HG02623 (cell line): ENCODE measurements at regions not wholly inside any gene's neighbourhood (a gene's known extent, or its start where the extent isn't known, plus 50 kb on each side); places are given as distances from the start of the nearest gene placed in this dataset.
"Not testable (repeated sequence)": the region's sequence is repeated elsewhere in the genome, so short reads cannot be mapped to it uniquely, and the experiment has no call there.

Experiments
- ATAC-seq: cut with Tn5 transposase; IDR thresholded peaks from one replicate; pipeline ENCODE4 v1.9.1; 2021; ENCODE audit warnings: moderate library complexity; ENCODE audit not compliant: unreplicated experiment

DNA sequence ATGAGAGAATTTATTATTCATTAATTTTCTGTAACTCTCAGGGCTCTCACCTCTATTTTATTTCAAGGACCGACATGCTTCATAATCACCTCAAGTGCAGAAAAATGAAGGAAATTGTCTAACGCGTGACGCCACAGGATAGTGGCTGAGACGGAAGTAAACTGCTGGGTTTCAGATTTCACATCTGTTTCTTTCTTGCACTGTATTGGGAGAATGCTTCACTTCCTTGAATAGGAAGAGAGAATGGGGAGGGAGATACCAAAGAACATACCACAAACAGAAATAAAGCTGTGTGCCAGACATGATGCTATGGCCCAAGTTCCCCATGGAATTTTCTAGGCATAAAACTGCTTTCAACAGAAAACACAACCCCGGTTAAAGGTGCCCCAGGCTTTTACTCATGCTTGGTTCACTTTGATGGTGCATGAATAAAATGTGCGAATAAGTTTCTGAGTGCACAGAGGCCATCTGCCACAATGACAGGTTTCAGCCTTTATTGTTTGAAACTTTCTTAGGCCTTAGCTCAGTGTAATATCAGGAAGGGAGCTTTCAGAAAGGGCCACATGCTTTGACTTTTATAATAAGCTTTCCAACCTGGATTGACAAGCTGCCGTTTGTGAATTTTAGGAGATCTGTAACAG, 1116.4 kb downstream of the SOCS6 start:
- no peak for ATAC-seq

DNA sequence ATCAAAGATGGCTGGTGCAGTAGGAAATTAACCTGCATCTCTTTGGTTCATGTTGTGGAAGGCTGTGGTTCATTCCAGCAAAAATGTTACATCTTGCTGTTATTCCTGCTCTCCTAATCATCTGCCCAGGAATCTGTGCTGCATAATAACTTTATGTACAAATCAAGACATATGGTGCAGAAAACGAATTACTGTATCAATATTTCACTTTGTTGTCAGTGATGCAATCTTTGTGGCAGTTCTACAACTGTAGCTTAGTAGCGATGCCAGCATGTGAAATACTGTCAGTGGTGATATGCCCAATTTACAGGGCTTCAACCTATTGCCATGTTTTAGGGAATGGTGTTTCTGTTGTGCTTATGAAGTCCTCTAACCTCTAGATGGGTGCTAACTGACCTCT, 1114.7 kb downstream of the SOCS6 start:
- ATAC-seq: no peak

DNA sequence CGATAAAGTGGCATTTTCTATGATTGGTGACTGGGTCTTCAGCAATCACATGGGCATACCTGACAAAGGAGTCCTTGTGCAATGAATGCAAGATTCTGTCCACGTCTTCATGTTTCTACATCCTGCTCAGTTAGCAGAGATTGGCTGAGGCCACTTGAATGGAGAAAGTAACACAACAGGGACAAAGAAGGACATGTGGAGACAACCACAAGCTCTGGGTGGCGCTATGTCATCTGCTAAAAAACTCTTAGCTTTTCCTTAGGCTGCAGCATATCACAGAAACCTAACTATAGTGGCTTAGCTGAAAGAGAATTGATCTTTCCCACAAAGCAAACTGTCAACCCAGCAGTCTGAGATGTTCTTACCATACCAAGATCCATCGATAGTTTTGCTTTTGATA, 1109.7 kb downstream of the SOCS6 start:
- ATAC-seq: no peak

DNA sequence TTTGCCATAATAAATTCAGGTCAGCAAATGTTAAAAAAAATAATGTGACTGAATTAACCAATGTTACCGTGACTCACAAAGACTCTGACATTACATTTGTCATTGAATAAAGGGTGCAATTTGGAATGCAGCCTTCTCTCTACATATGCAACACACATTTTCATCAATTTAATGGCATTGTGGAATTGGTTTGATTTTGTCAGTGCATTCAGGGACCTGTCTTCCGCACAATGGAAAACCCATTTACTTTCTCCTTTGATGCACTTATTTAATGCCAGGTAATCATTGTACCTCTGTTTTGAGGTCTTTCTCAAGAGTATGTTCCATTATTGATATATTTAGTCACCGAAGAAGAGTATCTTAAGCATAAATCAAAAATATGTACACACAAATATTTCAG, 1099.3 kb downstream of the SOCS6 start:
- no peak for ATAC-seq

DNA sequence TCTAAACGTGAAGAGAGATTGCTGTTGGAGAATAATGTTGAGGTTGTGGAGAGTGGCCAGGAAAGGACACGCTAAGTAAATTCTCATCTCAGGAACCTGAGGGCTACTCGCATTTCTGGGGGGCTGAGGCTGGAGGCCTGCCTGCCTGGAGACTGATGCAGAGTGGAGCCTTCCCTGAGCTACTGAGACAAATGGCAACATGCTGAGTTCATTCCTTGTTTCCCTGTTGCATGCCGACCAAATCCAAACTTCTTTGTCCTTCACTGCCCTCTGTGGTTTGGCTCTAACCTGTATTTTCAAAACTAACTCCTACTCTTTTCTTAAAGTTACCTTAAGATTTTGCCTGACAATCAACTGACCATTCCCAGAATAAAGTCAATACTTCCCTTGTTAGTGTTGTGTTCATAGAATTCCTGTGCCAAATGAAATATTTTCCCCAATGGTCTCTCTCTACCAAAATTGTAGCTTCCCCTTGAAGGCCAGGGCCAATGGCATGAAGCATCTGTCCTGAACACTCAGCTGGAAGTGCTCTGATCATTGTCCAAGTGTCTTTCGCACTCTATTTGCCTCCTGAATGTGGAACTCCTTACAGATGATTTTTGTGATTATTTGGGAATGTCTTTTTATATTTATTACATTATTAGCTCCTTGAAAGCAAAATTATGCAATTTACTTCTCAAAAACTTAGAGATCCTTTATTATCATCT, 1085.6 kb downstream of the SOCS6 start:
- no peak for ATAC-seq

DNA sequence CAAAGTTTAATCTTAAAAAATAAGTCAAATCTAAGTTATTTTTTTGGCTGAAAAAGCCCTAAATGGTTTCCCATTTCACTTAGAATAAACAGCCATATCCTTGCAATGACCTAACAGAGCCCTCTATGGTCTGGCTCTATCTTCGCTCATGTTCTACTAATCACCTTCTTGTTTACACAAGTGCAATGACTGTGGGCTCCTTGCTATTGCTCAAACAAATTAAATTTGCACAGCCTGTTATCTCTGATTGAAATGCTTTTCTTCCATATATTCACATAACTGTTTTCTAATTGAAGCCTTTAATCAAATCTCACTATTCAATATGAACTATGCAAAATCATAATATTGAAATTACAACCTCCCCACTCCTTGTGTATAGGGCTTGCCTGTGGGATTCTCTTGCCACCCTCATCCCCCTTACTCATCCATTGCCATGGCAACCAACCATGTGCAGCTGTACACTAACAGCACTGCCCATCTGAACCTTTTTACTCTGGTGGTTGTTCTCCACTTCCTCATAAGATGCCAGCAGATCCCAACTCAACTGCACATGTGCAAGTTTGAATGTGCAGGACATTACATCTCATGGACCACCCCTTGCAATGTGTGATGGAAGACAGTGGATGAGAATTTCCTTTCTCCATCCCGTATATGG, 1083.2 kb downstream of the SOCS6 start:
- no peak for ATAC-seq

DNA sequence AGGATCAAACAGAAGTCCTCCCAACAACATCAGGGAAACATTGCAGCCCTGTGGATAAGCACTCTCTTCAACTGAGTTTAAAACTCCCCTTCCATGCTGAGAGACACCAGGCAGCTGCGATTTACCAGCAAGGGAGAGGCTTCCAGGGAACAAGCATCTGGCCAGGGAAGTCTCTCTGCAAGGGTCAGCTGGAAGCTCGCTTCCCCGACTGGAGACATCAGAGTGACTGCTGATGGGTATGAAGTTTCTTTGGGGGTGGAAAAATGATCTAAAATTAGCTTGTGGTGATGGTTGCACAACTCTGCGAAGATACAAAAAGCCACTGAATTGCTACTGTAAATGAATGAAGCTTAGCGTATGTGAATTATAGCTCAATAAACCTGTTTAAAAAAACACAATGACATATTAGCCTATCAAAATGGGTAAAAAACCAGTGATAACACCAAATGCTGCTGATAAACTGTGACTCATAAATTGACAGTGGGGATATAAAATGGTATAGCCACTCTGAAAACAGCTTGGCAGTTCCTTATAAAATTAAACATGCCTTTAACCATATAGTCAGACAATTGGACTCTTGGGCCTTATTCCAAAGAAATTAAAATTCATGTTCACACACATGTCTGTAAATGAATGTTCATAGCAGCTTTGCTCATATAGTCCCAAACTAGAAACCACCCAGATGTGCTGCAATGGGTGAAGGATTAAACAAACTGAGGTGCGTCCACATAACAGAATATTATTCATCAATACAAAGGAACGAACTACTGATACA, 1082.0 kb downstream of the SOCS6 start:
- ATAC-seq: no peak

DNA sequence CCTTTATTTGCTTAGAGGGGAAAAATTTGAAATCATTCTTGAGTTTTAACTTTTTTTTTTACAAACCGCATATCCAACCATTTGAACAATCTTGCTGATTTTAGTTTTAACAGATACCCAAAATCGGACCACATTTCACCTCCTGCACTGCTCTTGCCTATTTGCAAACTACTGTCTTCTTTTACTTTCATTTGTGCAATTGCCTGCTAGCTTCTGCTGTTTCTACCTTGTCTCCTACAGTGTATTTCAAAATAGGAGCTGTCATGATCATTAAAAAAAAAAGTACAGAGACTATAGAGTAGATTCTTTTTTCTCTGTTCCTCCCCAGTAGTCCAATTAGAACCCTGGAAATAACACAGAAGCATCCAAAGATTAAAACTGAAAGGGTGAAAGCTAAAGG, 1081.2 kb downstream of the SOCS6 start:
- no peak for ATAC-seq

DNA sequence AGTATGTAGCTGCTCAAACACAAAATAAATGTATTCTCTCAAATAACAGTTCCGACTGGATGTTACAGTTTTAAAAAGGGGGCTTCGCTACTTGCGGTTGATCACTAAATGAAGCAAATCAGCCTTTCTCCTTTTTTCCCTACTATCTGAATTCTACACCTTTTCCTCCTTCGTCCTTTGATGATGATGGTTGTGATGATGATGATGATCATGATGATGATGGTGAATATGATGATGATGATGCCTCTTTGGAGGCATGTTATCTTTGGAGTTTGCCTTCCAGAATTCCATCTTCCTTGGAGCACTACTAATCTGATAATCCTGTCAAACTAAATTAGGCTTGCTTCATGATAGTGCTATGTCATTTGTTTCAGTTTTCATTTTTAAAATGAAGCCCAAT, 1073.3 kb downstream of the SOCS6 start:
- no peak for ATAC-seq

DNA sequence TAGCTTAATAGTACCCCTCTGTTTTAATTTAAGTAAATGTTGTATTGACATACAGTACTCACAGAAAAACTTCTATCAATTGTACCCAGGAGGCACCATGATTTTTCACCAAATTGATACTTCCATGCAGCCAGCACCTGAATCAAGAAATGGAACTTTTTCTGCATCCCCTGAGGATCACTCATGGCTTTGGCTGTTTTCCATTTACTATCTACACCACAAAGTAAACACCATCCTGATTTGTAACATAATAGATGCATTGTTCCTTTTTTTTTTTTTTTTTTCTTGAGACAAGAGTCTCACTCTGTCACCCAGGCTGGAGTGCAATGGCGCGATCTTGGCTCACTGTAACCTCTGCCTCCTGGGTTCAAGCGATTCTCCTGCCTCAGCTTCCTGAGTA, 1066.8 kb downstream of the SOCS6 start:
- ATAC-seq: not testable (repeated sequence)

DNA sequence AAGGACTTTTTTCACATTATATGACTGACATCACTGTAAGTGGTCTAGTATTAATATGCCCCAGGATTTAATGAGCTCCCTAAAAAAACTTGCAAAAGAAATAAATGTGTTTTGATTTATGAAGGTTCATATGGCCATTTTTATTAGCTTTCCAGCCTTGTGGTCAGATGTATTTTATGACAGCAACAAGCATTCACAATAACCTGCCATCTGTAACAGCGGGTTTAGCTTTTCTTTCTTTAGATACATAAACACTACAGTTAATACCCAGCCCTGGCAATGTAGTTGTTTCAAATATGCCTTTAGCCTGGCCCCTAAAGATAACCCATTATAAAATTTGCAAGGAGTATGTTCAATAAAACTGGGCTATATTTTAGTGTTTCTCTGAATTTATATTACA, 1063.8 kb downstream of the SOCS6 start:
- ATAC-seq: no peak

DNA sequence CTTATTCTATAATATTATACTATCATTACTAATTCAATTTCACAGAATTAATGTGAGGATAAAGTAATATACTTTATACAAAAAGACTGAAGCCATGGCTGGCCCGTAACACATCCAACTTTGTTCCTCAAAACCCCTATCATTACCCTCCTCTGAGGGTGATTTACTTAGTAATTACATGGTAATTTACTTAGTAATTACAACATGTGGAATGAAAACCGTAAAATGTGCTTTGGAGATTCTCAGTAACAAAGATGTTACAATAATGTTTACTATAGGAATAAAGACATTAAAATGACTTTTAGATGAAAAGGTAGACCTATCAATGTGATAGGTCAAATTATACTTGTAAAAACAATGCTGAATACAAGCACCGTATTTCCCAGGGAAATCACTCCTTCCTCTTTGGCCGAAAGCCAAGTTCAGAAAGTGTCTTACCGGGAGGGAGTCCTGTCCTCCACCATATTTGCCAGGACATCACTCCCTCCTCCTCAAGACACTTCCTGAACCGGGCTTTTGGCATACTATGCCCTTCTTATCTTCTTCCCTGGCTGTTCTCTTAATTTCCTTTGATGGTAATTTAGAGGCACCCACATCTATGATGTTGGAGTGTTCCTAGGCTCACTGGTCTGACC, 1047.8 kb downstream of the SOCS6 start:
- ATAC-seq: no peak

DNA sequence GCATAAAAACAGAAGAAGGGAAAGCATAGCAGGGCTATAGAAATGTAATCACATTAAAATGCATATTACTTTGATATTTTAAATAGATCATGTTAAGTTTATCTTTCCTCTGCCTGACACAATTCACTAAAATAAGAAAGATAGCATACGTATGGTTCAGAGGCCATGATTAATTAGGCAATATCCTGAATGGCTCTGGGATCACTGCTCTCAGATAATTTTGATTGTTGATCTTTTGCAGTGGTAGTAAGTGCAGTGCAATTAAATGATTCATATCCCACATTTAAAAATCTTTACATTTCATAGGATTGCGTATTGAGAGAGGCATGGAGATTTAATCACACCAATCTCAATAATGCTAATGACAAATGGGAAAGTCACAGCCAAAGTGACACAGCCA, 1040.7 kb downstream of the SOCS6 start:
- ATAC-seq: no peak

DNA sequence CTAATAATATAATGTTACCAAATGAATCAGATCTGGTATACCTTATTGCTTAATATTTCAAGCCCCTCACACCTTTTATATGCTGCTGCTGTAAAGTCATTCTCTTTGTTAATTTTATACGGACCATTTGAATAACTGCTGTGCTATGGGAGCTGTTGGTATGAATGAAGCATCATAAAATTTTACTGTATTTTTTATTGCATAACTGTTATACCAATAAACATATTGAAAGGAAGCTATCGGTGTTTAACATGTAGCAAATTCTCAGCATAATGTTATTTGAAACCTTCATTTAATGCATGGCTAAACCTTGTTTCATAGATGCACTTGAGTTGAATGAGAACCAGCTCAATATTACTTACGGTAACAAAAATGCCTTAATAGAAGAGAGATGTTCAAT, 1040.3 kb downstream of the SOCS6 start:
- ATAC-seq: no peak

DNA sequence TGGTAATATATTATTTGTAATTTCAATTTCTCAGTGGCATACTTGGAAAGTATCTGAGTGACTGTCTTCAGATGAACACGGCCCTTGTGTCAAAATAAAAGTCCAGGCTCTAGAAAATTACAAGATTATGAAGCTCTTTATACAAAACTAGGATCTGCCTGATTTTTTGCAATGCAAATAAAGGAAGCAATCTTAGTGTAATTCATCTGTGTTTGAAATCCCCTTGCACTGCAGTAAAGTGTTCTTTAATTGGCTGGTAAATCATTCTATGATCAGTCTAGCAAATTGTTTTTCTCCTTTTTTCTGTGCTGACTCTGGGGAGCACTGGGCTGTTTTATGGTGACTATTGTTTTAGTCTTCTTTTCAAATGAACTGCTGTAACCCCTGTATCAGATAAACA, 1039.0 kb downstream of the SOCS6 start:
- ATAC-seq: no peak

DNA sequence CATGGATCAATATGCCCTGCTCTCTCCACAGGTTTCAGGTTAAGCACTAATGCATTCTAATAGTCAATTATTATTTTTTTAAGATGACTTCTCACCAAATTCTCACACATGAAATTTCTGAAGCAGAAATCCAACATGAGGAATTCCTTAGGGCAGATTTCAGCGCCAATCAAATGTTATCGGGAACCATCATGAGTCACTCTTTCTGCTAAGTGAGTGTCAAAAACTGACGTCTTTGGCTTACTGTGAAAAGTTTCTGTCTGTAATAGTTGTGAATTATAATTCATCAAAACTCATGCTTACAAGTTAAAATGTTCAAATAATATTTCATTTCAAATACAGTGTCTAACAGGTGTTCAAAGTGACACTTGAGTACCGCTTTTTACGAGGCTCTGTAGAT, 1038.6 kb downstream of the SOCS6 start:
- no peak for ATAC-seq

DNA sequence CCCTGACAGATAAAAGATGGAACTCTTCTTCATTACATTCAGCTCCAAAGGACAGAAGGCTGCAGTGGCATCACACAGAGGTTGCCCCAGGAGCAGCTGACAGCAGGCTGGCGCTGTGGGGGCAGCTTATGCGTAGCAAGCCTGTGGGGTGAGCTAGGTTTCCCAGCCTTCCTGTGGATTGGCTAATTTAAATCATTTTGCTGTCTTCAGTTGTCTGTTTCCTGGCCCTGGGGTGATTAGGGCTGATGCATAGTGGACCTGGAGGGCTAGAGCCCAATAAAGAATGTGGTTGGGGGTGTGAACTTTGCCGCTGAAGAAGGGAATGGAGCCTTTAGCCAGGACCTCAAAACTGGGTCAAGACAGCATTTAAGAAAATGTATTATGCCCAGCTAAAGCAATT, 1038.0 kb downstream of the SOCS6 start:
- ATAC-seq: no peak

DNA sequence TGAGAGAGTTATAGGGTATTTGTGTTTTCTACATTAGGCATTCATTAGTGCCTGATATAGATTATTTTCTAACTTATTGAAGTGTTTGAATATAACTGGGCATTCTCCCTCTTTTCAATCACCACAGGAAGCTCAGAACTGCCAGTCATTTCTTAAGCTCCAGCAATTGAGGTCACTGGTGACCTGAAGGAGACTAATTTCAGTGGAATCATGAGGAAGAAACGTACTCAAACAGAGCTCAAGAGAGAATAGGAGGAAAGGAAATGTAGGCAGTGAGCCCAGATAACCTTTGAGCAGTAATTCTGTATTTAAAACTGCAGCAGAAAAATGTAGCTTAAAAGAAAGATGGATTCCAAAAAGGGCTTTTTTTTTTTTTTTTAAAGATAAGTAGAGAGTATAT, 1035.5 kb downstream of the SOCS6 start:
- ATAC-seq: no peak

DNA sequence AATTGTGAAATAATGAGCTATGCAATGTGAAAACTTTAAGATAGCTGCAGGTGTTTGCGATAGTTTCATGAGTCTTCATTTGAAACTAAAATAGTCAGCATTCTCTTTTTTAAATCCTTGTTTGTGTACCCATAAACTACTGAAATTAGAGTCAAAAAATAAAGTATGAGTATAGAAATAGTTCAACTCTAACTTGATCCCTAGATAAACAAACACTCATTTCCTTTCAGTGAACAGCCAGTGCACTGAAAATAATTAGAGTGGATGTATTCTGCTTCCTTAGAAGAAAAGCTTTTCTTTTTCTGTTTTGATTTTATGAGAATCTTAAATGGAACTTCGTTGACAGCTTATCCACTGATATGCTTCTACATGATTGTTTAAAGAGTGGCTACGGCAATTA, 1033.4 kb downstream of the SOCS6 start:
- ATAC-seq: no peak

DNA sequence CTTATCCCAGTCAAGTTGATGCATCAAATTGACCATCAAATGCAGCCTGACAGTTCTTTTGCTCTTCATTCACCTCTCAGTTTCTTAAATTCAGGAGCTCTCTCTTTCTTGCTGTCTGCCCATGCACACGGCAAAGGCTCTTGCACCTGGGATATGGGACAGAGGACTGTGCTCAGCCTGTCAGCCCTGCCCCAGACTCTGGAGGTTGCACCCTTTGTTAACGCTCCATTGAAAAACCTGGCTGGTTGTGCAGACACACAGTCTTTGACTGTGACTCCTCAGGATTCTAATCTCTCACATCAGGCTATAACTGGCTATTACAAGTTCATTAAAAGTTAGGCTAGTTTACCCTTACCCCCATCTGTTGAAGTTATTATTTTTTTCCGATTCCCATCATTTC, 1032.5 kb downstream of the SOCS6 start:
- ATAC-seq: no peak

DNA sequence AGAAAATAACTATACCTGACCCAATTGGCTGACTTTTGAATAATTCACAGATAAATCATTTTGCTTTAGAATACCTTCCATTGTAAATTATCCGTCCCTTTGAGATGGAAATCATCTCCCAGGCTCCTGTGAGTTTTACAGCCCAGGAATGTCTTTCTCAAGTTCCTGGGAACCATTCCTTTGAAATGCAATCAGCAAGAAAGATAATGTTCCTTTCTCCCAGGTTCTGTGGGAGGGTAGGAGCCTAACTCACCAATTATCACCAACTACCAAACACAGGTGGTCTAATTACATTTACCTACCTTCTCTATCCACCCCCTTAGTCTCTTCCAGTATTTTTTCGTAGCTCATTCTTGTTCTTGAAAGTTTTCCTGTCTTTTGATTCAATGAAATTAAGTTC, 1016.0 kb downstream of the SOCS6 start:
- ATAC-seq: no peak
